ENCODE measurements at regions not wholly inside any gene's neighbourhood (a gene's known extent, or its start where the extent isn't known, plus 50 kb on each side); places are given as distances from the start of the nearest gene placed in this dataset.

GRCh38 chr1:79693441-79694114 is 687.0 kb upstream of the ADGRL4 start:
- DNase-seq, result no peak

- no peak for DNase-seq
Measured at GRCh38 chr1:79692519-79692918, 686.0 kb upstream of the ADGRL4 start.

- DNase-seq, result no peak
Measured at GRCh38 chr1:79688932-79689331, 682.4 kb upstream of the ADGRL4 start.

DNA sequence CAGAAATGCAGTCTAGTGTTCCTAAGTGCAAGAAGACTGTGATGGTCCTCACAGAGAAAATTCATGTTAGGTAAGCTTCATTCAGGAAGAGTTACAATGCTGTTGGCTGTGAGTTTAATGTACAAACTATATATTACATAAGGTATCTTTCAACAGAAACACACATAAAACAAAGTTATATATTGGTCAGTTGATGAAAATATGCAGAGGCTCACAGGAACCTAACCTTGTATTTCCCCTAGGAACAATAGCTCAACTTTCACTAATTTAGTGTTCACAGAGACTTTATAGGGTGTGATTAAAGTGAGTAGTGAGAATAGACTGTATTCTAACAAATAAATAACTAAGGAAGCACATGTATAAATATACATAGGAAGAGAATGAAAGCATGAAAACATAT is 676.9 kb upstream of the ADGRL4 start:
- no peak for DNase-seq

DNA sequence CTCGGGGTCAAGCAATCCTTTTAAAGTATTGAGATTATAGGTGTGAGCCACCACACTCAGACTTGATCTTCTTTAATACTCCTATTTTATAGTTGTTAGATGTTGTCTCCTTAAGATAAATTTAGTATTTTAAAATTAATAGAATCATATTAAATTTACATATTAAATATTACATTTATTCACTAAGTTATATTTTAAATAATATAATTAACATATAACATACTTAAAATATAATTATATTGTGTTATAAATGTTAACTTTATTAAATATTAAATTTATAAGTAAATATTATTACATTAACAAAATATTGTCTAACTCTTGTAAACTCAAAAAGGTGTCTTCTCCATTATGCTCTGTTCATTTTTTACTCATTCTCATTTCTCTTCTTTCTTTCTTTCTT is 675.9 kb upstream of the ADGRL4 start:
- DNase-seq, result no peak

GRCh38 chr1:79681382-79681781 is 674.9 kb upstream of the ADGRL4 start:
- DNase-seq, result no peak

- no peak for DNase-seq
Measured at GRCh38 chr1:79679916-79680315, 673.4 kb upstream of the ADGRL4 start.

DNA sequence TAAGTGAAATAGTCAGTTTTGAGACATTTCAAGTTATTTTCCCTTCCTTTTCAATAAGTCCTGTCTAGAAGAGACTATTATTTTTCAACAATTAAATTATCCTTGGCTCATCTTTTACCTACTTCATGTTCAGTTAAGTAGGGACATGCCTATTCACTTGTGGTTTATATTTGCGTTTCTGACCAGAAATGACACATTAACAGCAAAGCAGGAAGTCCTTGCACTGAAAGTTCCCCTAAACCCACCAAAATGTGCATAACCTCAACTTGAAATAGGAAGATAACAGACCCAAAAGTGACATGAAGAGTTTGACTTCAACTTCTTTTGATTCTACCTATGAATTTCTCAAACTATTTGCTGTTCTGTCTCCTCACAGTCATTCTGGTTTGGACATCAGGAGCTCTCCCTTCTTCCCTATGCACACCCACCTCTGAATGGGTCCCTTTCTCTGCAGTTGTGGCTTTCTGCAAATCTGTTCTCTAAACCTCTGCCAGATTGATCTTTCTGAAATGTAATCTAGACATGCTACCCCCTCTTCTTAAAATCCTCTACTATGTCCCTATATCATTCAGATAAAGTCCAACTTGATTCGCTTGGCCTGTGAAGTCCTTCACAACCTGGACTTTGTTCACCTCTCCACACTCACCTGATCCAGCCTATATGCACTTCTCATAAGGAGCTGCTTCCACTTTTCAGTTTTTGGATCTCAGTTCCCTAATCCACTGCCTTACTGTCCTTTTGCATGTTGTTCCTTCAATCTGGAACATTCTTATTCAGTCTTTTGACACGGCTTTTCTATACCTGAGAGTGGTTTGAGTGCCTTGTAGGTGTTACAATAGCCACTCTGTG is 661.5 kb upstream of the ADGRL4 start:
- DNase-seq, result no peak

DNA sequence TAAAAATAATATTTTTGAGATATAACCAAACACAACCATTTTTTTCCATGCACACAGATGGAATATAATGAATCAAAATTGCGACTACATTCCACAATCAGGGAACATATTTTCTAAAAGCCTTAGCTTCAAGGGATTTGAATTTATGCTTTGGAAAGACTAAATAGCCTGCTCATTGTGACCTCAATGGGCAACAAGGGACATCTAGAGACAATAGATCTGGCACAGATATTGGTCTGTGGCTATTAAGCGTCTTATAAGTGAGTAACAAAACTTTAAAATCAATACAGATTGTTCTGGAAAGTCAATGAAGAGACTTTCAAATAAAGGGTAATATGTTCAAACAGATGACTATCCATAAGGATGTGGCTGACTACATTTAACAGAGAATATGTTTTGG is 660.6 kb upstream of the ADGRL4 start:
- no peak for DNase-seq

DNA sequence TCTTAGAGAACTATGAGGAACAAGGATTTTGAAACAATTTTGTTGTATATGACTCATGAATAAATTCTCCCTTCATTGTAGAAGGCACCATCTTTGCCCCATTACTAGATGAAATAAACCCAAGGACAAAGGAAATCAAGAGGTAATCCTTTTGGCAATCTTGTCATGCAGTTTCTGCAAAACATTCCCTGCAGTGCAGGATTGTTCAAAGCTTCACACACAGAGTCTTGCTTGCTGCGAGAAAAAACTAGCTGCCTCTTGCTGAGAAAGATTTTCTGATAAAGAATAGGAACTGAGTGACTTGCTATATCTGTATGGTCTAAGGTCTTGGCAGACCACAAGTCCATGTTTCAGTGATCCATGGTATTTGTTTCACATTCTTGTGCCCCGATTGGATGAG is 657.4 kb upstream of the ADGRL4 start:
- no peak for DNase-seq

DNA sequence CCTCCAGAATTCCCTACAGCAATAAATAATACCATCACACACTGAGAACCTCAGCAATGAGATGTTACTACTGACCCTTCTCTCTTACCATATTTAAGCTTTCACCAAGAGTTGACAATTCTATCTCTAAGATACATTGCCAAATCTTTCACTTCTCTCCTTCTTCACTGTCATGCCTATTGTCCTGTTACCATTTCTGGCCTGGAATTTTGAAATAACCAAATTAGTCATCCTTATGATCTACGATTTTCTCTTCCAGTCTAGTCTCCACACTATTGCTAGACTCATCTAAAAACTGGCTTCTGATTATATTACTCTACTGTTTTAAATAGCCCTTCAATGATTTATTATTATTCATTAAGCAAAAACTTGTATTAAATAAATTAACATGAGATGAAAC is 656.1 kb upstream of the ADGRL4 start:
- DNase-seq, result no peak

DNA sequence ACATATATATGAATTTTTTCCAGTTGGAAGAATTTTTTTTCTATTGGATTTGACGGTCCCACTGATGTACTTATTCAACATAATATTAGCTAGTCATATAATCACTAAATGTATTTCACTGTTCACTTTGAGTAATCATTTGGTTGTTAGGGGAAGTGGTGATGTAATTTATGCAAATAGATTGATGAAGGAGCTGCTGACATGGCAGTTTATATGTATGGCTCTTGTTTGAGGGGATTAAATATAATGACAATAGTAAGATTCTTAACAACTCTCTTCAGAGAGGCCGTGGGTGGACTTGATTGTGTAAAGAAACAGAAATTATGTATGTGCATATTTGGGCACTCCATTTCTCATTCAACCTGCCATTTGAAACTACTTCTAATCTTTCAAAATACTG is 653.6 kb upstream of the ADGRL4 start:
- DNase-seq, result no peak

DNA sequence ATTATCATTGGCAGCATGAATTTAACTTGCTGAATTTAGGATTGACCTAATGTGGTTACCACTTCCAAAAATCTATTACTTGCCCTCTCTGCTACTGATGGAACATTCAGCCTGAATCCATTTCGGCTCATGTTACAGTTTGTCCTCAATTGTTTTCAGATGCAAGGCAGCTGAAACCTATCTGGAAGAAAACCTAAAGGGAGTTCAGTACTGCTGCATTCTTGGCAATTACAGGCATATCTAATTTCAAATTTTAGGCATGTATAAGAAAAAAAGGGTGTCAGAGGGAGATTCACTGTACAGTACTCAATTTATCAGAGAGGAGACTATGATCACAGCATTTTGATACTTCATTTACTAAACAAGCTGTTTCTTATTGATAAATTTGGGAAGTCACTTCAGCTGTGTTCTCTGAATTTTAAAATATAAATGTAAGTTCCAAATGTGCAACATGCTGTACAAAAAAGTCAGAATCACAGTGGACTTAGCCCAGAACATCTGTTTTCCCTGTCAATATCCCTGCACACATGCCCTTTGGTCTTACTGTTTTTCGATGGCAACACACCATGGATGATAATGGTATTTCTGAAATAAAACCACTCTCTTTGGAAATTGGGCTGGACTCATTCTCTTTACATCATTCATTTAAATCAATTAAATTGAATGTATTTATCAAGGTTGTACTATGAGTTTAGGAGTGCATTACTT is 651.6 kb upstream of the ADGRL4 start:
- no peak for DNase-seq

- DNase-seq, result no peak
Measured at GRCh38 chr1:79655876-79656275, 649.3 kb upstream of the ADGRL4 start.

DNA sequence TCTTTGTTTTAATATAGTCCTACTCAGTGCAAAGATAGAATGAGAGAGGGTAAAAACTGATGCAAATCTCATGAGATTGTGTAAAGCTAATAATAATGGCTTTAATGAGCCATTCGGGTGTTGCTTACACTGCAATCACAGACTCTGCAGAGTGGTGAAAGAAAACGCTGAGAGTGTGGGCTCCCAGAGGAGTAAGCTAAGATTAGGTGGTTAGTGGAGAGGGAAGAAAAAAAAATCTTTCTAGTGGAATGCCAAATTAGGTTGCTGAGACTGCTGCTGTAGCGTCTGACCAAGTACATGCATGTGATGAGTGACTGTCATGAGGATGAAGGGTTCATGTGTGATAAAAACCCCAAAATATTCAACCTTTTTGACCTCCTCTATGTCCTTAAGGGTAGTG is 645.9 kb upstream of the ADGRL4 start:
- no peak for DNase-seq

DNA sequence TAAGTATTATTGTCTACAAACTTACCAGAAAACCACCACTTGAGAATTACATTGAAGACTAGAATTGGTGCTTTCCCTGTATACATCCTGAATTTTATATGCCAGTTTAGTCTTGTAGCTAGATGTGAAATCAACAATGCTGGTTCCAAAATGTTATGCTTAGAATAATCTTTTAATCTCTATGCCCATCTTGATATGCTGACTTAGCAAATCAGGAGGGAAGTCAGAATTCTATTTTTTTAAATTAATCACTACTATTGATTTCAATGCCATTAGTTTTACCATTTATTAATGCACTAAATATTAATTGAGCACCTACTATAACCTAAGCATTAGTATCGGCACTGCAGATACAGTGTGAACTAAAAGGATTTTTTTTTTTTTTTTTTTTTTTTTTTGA is 641.6 kb upstream of the ADGRL4 start:
- DNase-seq, result no peak

GRCh38 chr1:79646880-79647279 is 640.4 kb upstream of the ADGRL4 start:
- DNase-seq, result no peak

- DNase-seq, result no peak
Measured at GRCh38 chr1:79638382-79638781, 631.9 kb upstream of the ADGRL4 start.

DNA sequence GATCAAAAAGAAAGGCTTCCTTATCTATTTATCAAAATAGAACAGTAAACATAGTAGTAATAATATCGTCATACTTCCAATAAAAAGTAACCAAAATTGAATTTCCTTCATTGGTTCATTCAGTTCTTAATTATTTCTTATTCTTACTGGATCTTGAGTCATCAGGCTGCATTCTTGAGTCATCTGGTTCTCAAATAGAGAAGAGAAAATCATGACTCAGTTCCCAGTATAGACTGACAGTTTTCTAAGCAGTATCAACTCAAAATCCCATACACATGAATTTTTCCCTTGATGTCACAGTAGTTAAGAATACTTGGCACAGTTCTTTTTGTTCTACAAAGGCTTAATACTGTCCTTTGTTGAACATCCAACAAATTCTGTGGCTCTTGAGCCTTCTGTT is 626.9 kb upstream of the ADGRL4 start:
- no peak for DNase-seq

DNA sequence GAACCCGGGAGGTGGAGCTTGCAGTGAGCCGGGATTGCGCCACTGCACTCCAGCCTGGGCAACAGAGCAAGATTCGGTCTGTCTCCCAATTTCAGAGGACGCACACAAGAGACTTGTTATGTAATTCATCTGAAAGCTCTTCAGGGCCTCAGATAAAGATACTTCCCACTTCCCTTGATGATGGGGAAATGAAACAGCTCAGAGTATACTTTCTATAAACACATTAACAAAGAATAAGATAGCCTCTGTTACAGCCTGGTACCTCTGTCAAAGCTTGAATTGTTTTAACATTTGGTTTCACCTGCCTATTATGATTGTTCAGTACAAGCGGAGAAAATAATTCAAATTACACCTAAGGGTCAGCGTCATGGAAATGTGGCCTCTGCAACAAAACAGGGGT is 622.9 kb upstream of the ADGRL4 start:
- DNase-seq, result no peak

- DNase-seq, result no peak
Measured at GRCh38 chr1:79617777-79618176, 611.2 kb upstream of the ADGRL4 start.

- DNase-seq, result no peak
Measured at GRCh38 chr1:79614762-79615161, 608.2 kb upstream of the ADGRL4 start.

GRCh38 chr1:79614106-79614505 is 607.6 kb upstream of the ADGRL4 start:
- DNase-seq, result no peak

- DNase-seq, result no peak
Measured at GRCh38 chr1:79613046-79613445, 606.5 kb upstream of the ADGRL4 start.
